Breast epithelium (tissue), 4 donors: ENCODE measurements at regions not wholly inside any gene's neighbourhood (a gene's known extent, or its start where the extent isn't known, plus 50 kb on each side); places are given as distances from the start of the nearest gene placed in this dataset.

Experiments used
- DNase-seq, 2 donors: peaks; one replicate each; pipeline ENCODE4 v3.0.0-alpha.2; 2019; ENCODE audit warnings: low spot score in 2 of 2
- H3K27ac ChIP-seq, 2 donors: fragments of 200-600 bp; sonication (generic) in 1 of 2; one replicate each; pipeline ENCODE4 v1.5.1; 2016 to 2019; ENCODE audit warnings: mild to moderate bottlenecking in 1 of 2
- H3K27me3 ChIP-seq, 2 donors: fragments of 200-600 bp; sonication (generic) in 1 of 2; one replicate each; pipeline versions ENCODE4 v1.5.1 to v1.6.0; 2017 to 2019; ENCODE audit warnings: control low read depth in 1 of 2, mild to moderate bottlenecking in 1 of 2
- H3K36me3 ChIP-seq: fragments of 200-600 bp; one replicate; pipeline ENCODE4 v1.5.1; 2019
- H3K4me1 ChIP-seq, 2 donors: fragments of 200-600 bp; sonication (generic); one replicate each; pipeline ENCODE4 v1.5.1; 2016 to 2019; ENCODE audit warnings: control low read depth in 1 of 2
- H3K4me3 ChIP-seq, 3 donors: fragments of 200-600 bp; sonication (generic); 1 replicate in 2 of 3; 2 replicates in 1 of 3; pipeline ENCODE4 v1.5.1; 2016 to 2019; ENCODE audit warnings: mild to moderate bottlenecking in 3 of 3, moderate library complexity in 2 of 3
- H3K9me3 ChIP-seq, 2 donors: fragments of 200-600 bp; sonication (generic) in 1 of 2; one replicate each; pipeline ENCODE4 v1.5.1; 2016 to 2019; ENCODE audit warnings: control low read depth in 1 of 2
- POLR2A ChIP-seq: fragments of 450-650 bp; IDR thresholded peaks from one replicate; pipeline ENCODE4 v1.6.1; 2016; ENCODE audit warnings: antibody characterized with exemption, mild to moderate bottlenecking, moderate library complexity
- POLR2AphosphoS5 ChIP-seq, 3 donors: sonication (generic); formaldehyde crosslinking; IDR thresholded peaks; one replicate each; pipeline ENCODE4 v1.6.1; 2017; ENCODE audit warnings: antibody characterized with exemption in 3 of 3
- intact Hi-C: fragments of 100-400 bp; cut with DNase I; formaldehyde crosslinking; loops from one replicate; pipeline ENCODE4 v1.15.1; 2023; ENCODE audit warnings: low total_unique reads
- TF ChIP-seq, protein P1 (sequence below), 3 donors: fragments of 450-650 bp; IDR thresholded peaks; one replicate each; pipeline ENCODE4 v1.5.1; 2016 to 2017; ENCODE audit warnings: antibody characterized with exemption in 3 of 3, mild to moderate bottlenecking in 3 of 3, moderate library complexity in 3 of 3

DNA sequence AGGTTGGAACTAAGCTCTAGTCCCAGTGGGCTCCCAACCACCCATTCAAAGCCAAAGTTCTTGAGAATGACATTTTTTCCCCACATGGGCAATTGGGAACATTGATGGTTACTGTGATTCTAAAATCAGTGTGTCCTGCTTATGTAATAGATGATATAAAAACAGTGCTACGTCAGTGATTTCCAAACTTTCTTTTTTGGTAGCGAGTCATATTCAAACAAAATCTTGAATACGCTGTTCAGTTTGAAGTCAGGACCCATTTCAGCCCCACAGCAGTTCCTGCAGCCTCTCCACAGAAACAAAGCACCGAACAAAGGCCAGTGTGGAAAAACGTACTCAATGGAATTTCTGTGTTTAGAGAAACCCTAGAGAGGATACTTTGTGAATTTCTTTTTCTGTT, 170.0 kb upstream of the OLIG3 start:
- H3K36me3 ChIP-seq, result no peaks in the 10 kb centered on the region
- H3K27ac ChIP-seq, result no peak overlapping the region
- TF ChIP-seq, protein P1, sequence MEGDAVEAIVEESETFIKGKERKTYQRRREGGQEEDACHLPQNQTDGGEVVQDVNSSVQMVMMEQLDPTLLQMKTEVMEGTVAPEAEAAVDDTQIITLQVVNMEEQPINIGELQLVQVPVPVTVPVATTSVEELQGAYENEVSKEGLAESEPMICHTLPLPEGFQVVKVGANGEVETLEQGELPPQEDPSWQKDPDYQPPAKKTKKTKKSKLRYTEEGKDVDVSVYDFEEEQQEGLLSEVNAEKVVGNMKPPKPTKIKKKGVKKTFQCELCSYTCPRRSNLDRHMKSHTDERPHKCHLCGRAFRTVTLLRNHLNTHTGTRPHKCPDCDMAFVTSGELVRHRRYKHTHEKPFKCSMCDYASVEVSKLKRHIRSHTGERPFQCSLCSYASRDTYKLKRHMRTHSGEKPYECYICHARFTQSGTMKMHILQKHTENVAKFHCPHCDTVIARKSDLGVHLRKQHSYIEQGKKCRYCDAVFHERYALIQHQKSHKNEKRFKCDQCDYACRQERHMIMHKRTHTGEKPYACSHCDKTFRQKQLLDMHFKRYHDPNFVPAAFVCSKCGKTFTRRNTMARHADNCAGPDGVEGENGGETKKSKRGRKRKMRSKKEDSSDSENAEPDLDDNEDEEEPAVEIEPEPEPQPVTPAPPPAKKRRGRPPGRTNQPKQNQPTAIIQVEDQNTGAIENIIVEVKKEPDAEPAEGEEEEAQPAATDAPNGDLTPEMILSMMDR (IDR thresholded peaks at IDR 0.05), result no peak
- no peak for TF ChIP-seq POLR2A
- TF ChIP-seq POLR2AphosphoS5 (IDR thresholded peaks at IDR 0.05), result no peak
- H3K4me3 ChIP-seq, result no peak overlapping the region
- no peaks in the 10 kb centered on the region for H3K9me3 ChIP-seq
- H3K4me1 ChIP-seq, result no peaks in the 10 kb centered on the region
- H3K27me3 ChIP-seq, result no peaks in the 10 kb centered on the region
- intact Hi-C loops, result no loop called here
- no peak for DNase-seq

- Histone ChIP-seq H3K4me3 (no peak overlapping the region), H3K9me3 (no peaks in the 10 kb centered on the region), H3K27ac (no peak overlapping the region), H3K27me3 (no peaks in the 10 kb centered on the region), H3K36me3 (no peaks in the 10 kb centered on the region), H3K4me1 (no peaks in the 10 kb centered on the region)
- DNase-seq, result no peak
- TF ChIP-seq, protein P1 (IDR thresholded peaks at IDR 0.05), result no peak
- TF ChIP-seq POLR2AphosphoS5 (IDR thresholded peaks at IDR 0.05) (no peak), POLR2A (no peak)
- intact Hi-C loops, result no loop called here
Observed at GRCh38 chr6:137665342-137665934, 171.2 kb upstream of the OLIG3 start.

DNA sequence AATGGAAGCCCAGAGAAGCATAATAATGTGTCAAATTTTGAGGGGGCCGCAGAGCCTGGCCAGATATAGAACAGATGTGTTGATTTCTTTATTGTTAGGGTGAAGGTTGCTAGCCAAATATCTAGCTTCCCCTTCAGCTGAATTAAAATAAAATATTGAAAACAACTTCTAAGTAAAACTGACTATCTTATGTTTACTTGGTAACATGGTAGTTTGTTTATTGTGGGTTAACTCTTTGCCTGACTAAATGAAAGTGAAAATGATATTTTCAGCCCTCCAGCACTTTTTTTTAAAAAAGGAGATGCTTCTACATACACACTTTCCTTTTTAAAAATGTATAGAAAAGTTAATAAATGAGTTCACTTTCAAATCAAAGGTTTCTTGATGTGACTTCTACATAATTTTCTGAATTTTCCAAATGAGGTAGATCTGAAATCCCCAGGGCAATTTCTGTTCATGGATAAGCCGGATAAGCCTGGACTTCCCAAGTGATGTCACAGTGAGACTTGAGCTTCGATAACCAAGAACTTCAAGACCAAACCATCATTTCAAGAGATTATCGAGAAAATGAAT, 172.1 kb upstream of the OLIG3 start:
- TF ChIP-seq POLR2AphosphoS5 (IDR thresholded peaks at IDR 0.05), result no peak
- TF ChIP-seq, protein P1 (IDR thresholded peaks at IDR 0.05), result no peak
- no peak for TF ChIP-seq POLR2A
- no peak overlapping the region for H3K27ac ChIP-seq
- intact Hi-C loops, result no loop called here
- no peak overlapping the region for H3K4me3 ChIP-seq
- H3K4me1 ChIP-seq, result no peaks in the 10 kb centered on the region
- no peak for DNase-seq
- H3K9me3 ChIP-seq, result no peaks in the 10 kb centered on the region
- H3K27me3 ChIP-seq, result no peaks in the 10 kb centered on the region
- no peaks in the 10 kb centered on the region for H3K36me3 ChIP-seq

DNA sequence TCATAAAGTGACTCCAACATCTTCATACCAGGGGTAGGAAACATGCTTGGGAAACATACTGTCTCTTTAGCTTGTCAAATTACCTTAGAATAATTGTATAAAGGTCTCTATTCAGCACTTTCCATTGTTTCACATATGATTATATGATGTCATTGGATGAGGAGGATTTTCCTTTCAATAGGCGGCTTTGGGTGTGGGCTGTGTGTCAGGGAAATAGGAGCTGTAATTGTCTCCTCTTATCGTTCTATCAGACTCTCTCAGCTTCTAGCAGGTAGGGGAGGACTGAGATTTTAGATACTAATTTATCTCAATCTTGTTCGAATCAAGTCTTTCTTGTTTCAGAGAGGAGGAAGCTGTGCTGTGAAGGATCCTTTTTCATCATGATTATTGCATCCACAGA, 179.4 kb upstream of the OLIG3 start:
- no peaks in the 10 kb centered on the region for H3K9me3 ChIP-seq
- no peaks in the 10 kb centered on the region for H3K27me3 ChIP-seq
- no peak for TF ChIP-seq POLR2AphosphoS5 (IDR thresholded peaks at IDR 0.05)
- no peak for TF ChIP-seq POLR2A
- TF ChIP-seq, protein P1 (IDR thresholded peaks at IDR 0.05), result no peak
- no peaks in the 10 kb centered on the region for H3K36me3 ChIP-seq
- H3K4me3 ChIP-seq, result no peak overlapping the region
- intact Hi-C loops, result no loop called here
- no peaks in the 10 kb centered on the region for H3K4me1 ChIP-seq
- no peak for DNase-seq
- H3K27ac ChIP-seq, result no peak overlapping the region

GRCh38 chr6:137676888-137677287, 182.7 kb upstream of the OLIG3 start:
- Histone ChIP-seq H3K27ac (no peak overlapping the region), H3K27me3 (no peaks in the 10 kb centered on the region), H3K4me1 (no peaks in the 10 kb centered on the region), H3K9me3 (no peaks in the 10 kb centered on the region), H3K36me3 (no peaks in the 10 kb centered on the region), H3K4me3 (no peak overlapping the region)
- no peak for DNase-seq
- TF ChIP-seq, protein P1 (IDR thresholded peaks at IDR 0.05), result no peak
- TF ChIP-seq POLR2AphosphoS5 (IDR thresholded peaks at IDR 0.05), result no peak
- TF ChIP-seq POLR2A, result no peak
- intact Hi-C loops, result no loop called here
